ENCODE measurements at regions not wholly inside any gene's neighbourhood (a gene's known extent, or its start where the extent isn't known, plus 50 kb on each side); places are given as distances from the start of the nearest gene placed in this dataset.

DNA sequence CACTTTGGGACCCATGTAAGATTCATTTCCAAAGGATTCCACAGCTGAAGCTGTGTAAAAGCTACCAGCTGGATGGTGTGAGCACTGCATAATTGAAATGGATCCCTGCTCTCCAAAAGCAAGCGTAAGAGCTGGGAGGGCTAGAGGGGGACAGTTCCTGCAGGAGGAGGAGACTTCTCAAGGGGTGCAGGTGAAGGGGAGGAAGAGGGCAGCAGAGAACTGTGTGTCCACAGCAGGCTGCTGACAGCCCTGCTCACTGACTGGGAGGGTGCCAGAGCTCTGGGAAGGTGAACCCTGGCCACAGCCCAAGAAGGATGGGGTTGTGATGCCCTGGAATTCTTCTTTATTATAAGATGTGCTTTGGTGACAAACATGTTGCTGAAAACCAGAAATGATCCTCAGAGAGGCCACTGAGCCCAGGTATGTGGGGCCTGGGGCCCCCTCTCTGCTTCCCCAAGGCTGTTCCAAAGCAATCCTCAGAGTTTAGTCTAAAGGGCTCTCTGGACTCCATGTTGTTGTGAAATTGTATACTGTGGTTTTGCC lies 112.8 kb upstream of the SLC25A48 start:
- DNase-seq = no peak

DNA sequence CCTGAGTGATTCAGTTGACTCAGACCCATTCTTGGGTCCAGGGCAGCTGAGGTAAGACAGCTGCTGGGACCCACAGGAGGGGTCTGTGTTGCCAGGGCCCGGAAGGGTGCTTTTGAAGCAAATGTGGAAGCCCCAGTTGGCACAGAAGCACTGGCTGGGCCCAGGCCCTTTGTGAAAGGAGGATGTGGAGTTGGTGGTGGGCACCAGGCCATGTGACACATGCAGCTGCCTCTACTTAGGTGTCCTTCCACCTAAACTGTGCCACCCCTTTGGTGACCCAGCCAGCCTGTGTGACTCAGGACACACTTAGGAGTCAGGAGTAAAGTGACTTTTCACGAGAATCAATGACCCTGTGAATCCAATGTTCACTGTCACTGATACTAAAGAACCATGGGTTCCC lies 114.3 kb upstream of the SLC25A48 start:
- no peak for DNase-seq

- DNase-seq = no peak
These were observed 114.9 kb upstream of the SLC25A48 start for GRCh38 chr5:135719428-135720063.

GRCh38 chr5:135718651-135719050 lies 115.8 kb upstream of the SLC25A48 start:
- no peak for DNase-seq

DNA sequence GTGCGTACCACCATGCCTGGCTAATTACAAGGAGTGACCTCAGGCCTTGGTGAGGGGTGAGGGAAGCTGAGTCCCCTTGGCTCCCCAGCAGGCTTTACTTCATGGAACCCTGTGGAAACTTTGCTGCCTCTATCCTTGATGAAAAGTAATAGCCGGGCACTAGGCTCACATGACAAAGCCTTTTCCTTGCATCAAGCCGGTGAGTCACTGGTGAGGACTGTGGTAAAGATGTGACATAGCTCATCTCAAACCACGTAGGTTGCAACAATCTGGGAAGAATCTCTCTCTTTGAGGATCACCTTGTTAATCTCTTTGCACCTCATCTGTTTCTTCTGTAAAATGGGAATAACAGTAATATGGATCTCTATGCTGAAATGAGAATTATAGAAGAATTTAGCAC lies 116.3 kb upstream of the SLC25A48 start:
- DNase-seq = no peak

DNA sequence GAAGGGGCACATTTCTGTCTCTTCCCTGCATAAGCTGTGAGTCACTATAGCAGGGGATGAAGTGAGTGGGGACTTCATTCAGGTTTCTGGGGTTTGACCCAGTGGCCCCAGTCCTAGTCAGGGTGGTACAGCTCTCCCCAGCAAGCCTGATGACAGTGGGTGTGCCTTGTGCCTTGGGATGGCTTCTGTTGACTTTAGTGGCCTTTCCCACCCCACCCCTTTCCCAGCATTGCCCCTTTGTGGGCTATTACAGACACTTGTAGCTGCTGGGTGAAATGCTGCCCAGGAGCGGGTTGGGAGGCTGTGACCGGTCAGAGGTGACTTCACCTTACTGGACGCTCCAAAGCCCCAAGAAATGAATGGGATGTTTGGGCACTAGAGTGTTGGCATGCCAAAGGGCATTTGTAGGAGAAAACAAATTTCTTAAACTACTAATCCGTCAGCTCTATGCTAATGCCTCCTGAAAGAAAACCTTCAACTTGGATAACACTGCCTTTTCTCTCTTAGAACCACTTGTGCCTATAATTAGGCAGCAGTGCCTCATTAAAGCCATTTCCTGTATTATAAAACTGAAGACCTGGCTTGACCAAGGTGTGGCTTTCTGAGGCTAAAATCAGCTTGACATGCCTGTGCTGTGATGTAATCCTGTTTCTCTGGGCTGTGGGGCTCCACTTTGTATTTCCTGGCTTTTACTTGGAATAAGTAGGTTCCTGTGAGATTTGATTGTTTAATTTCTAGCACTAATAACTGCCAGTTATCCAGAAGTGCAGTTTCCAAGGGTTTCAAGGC lies 119.0 kb upstream of the SLC25A48 start:
- DNase-seq = no peak

DNA sequence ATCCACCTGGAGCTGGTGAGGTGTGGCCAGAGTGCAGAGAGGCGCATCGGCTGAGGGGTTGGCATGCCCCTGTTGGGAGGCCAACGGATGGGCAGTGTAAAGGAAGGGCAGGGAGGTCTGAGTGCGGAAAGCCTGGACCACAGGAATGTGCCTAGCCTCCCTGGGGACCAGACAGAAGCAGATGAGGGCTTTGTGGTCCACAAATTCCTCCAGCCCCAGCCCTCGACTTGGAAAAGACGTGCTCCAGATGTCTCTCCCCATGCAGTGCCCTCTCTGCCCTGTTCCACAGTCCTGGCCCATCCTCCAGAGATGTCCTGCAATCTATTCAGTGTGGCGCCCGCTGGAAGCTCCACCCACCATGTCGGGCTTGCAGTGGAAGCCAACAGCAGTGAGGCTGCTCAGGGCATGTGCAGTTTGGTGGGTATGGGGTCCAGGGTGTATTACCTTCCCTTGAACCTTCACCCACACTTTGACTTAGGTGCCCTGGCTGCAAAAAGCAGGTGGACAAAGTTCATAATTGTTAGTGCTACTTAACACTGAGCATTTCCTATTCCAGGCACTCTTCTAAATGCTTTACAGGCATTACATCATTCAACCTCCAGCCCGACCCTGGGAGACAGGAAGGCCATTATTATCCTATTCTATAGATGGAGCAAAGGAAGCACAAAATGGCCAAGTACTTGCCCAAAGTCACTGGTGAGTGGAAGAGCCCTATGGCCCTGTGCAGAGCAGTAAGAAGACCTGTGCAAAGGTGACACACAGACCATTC lies 120.2 kb upstream of the SLC25A48 start:
- no peak for DNase-seq

GRCh38 chr5:135713161-135713915 lies 121.1 kb upstream of the SLC25A48 start:
- no peak for DNase-seq

DNA sequence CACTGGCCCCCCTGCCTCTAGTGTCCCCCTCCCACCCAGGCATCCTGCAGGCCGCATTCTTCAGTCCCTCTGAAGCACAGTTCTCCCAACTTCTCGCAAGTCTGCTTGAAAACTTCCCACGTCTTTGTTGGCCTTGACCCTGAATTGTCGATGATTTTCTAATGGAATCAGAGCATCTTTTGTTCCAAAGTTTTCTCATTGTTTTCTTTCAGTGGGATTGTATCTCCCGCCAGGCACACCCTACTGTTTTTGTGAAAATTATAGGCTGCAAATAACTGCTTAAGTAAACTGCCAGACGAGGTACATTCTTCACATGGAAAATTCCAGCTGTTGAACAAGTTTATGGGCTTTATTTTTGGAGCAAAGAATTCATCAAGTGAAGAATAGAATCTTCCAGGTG lies 122.6 kb upstream of the SLC25A48 start:
- no peak for DNase-seq

GRCh38 chr5:135710045-135710675 lies 124.3 kb upstream of the SLC25A48 start:
- DNase-seq = no peak

DNA sequence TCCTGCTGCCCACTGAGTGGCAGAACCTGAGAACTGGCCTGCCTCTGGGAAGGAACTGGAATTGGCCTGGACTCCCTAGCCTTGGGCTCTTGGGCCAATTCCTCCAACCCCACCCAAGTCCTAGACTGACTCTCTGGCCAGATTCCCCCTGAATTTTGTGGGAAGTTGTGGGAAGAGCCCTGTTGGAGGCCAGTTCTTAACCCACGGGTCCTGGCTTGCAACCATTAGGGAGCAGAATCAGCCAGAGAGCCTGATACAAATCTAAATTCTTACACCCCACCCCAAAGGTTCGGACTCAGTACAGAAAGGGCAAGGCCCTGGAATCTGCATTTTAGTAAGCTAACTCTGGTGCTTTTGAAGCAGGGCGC lies 125.3 kb upstream of the SLC25A48 start:
- no peak for DNase-seq

DNA sequence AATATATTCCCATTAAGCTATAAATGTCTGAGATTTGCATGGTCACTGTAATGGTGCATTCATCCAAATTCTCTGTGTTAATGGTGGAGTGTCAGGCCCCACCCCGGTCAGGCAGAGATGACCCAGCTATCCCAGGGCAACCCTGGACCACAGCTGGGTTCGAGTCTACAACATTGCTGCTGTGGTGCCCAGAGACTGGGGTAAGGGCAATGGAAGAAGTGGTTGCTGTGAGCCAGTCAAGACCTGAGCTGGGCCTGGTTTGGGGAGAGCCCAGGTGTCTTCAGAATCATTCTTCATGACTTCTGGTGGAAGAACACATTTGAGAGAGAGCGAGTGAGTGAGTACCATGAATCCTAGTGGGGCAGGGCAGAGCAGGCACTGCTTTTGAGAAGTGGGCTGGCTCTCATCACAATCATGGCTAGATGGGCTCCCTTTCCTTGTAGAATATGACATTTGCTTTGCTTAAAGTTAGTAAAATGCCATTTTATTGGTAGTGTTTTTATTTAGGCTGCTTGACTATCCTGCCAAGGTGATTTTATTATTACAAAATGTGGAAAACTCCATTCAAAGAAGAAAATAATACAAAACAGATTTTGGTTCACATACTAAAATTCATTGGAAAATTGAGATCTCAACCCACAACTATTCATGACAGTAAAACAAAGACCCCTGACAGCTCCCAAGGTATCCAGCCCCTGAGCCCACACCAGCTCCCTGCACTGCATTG lies 125.8 kb upstream of the SLC25A48 start:
- DNase-seq = no peak

DNA sequence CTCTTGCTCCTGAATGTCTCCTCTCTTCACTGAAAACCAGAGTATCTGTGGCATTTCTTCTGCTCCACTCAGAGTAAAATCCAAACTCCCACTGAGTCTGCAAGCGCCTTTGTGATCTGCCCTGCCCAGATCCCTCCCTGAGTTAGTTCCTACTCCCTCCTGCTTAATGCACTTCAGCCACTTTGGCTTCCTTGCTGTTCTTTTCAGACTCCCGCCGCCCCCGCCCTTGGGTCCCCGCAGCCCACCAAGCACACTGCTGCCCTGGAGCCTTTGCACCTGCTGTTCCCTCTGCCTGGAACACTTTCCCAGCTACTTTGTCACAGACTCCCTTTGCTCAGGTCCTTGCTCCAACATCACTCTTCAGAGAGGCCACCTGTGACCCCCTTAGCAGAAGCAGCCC lies 127.2 kb upstream of the SLC25A48 start:
- DNase-seq = no peak

DNA sequence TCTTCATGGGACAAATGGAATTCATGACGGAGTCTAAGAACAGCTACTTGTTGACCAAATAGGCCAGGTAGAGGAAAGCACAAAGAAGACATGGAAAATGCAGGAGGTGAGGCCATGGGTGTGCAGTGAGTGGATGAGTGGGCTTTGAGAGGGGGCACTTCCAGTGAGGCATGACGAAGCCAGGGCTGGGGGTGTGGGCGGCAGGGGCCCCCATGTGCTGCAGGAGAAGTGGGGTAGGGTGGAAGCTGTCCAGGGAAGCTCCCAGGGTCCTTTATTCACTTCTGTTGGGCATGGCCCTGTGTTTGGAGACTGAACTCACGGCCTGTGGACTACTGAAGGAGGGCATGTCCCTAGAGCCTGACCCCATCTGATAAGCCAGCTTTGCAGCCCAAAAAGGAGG lies 127.6 kb upstream of the SLC25A48 start:
- DNase-seq = no peak

GRCh38 chr5:135706474-135706873 lies 127.7 kb upstream of the CXCL14 start:
- DNase-seq = no peak

GRCh38 chr5:135705941-135706466 lies 127.2 kb upstream of the CXCL14 start:
- DNase-seq = no peak

DNA sequence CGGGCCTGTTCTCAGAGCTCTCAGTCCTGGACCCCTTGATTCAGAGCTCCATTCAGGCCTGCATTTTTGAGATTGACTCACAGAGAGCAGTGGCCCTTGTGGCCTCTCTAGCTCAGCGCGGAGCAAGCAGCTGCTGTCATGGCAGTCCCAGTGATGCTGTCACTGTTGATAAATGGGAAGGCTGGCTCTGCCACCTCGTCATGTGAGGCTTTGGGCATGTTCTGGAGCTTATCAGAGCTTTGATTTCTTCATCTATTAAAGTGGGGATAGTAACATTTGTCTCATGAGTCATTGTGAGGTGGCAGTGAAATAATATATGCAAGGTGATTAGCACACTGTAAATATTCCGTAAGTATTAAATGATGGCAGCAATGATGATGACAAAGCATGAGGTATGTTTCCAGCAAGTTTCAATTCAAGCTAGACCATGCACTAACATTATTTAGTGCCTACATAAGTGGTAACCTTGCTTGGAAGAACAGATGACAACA lies 126.4 kb upstream of the CXCL14 start:
- DNase-seq = no peak

DNA sequence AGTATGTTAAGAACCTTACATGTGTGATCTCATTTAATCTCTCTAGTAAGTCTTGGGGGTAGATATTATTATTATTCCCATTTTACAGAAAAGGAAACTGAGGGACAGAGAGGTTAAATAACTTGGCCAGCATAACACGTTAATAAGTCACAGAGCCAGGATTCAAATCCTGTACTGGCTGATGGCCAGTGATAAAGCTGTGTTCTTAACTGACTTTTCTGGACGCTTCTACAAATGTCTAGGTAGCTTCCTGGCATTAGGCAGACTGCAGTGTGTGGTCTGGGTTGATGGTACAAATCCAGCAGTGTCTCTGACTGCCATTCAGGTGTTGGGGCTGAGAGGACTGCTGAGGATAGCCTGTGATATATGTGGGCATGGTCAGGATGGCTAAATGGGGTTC lies 125.8 kb upstream of the CXCL14 start:
- no peak for DNase-seq

DNA sequence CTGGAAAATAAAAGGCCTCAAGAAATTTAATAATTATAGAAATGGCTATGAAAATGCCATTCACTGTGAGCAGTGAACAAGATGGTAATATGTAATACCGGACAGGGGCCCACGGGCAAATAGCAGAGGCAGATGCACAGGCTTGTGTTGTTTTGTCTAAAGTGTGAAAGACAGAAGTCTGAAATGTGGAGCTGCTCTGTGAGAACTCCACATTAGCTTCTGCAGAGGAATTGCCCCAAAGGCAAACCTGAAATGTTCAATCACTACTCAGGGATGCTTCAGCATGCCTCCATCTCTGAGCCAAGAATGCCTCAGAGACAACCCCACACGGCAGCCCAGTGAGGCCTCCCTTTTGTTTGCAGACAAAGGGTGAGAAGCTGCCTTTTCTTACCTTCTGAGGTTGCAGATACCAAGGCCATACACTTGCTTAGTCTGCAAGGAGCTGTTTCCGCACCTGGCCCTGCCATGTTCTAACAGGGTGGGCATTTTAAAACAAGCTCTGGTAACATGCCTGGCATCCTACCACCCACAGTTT lies 124.3 kb upstream of the CXCL14 start:
- DNase-seq = no peak

DNA sequence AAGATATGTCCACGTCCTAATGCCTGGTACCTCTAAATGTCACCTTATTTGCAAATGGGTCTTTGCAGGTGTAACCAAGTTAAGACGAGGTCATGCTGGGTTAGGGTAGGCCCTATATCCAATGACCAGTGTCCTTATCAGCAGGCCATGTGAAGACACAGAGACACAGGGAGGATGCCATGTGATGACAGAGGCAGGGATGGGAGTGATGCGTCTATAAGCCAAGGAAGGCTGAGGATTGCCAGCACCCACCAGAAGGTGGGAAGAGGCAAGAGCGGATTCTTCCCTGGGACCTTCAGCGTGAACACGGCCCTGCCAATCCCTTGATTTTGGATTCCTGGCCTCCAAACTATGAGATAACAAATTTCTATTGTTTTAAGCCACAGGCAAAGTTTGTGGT lies 123.4 kb upstream of the CXCL14 start:
- DNase-seq = no peak

DNA sequence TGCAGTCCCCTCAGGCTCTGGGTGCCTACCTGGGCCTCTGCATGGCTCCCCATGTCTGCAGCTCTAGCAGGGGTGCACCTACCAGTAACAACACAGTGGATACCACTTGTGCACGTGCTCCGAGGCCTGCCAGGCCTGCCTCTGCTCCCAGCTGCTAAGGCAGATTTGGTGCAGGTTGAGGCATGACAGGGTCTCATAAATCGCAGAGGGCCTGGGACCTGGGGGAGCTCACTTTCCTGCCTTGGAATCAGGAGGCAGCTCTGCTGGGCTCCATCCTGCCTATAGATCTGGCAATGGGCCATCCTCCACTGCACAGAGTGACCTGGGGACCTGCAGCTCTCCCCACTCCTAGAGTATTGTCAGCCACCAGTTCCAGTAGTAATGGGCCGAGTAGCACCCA lies 121.9 kb upstream of the CXCL14 start:
- DNase-seq = no peak
